GM12892 (cell line): ENCODE measurements at regions not wholly inside any gene's neighbourhood (a gene's known extent, or its start where the extent isn't known, plus 50 kb on each side); places are given as distances from the start of the nearest gene placed in this dataset.

ENCODE experiments used
- DNase-seq: peaks from one replicate; pipeline ENCODE4 v3.0.0; 2011; ENCODE audit not compliant: insufficient read length
- FAIRE-seq: peaks from 2 replicates; lab custom pipeline; 2011; peaks lifted over from hg19 to GRCh38; lab: Jason Lieb, UNC
- POLR2A ChIP-seq: IDR thresholded peaks from 2 replicates; pipeline ENCODE4 v1.6.1; 2011; ENCODE audit warnings: low read depth, low read length, control low read depth
- POLR2AphosphoS5 ChIP-seq: IDR thresholded peaks from 2 replicates; pipeline ENCODE4 v1.6.1; 2011; ENCODE audit warnings: low read depth, low read length, control low read depth
- TAF1 ChIP-seq: IDR thresholded peaks from 2 replicates; pipeline ENCODE4 v1.6.1; 2011; ENCODE audit warnings: low read depth, mild to moderate bottlenecking, control low read depth, low read length, borderline replicate concordance

DNA sequence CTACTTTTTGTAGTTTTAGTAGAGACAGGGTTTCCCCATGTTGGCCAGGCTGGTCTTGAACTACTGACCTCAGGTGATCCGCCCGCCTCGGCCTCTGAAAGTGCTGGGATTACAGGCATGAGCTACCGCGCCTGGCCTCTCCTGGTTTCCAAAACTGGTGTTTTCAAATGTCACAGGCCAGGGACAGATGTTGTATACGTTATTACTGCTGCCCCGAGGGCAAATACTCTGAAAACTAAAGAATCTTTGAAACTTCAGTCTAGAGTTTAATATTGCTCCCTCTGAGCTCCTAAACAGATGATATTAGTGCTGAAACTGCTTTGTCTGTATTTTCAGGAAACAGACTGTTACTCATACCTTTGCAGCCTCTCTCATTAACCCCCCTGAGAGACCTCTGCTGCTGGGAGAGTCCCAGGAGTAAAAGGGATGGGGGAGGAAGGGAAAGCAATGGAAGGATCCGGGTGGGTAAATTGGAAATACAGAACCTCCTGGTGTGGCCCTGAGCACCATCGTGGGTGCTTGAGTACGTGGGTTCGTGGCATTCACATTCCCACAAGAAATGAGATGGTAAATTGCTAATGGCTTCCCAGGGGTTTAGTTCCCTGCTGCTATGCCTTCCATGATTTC is 96.3 kb upstream of the IGF1R start:
- no peak for FAIRE-seq
- no peak for DNase-seq
- TF ChIP-seq TAF1 = no peak
- no peak for TF ChIP-seq POLR2AphosphoS5
- no peak for TF ChIP-seq POLR2A

DNA sequence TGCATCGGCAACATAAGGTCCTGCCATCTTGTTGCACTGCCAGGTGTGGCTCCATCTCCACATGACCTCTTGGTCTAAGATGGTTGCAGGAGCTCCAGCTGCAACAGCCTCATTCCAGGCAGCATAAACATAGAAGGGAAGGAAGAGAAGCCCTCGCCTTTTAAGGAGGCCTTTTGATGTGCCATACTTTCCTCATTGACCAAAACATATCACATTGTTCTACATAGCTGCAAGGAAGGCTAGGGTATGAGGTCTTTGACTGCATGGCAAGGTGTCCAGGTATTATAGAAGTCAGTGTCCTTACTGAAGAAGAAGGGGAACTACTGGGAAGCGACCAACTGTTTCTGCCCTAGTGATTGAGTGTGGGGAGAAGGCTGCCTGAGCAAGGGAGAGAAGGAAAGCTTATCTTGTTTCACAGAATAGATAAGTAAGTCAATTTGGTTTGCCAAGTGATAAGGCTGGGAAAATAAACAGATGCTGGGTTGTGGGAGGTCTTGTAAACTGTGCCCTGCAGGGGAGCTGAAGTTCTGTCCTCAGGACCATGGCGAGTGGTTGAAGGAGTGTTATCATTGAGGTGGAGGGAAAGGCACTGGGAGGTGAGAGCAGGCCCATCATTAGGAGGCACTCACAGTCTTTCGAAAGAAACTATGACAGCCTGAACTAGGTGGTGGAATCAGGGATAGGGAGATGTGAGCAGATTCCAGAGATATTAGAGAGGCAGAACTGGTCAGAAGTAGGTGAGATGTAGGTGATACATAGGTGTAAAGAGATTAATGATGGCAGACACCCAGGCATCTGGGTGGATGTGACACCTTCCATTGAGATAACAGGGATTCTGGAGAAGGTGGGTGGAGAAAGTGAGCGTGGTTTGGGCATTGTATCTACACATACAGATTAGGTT is 93.8 kb upstream of the IGF1R start:
- TF ChIP-seq POLR2A (no peak), TAF1 (no peak), POLR2AphosphoS5 (no peak)
- no peak for FAIRE-seq
- DNase-seq = no peak

DNA sequence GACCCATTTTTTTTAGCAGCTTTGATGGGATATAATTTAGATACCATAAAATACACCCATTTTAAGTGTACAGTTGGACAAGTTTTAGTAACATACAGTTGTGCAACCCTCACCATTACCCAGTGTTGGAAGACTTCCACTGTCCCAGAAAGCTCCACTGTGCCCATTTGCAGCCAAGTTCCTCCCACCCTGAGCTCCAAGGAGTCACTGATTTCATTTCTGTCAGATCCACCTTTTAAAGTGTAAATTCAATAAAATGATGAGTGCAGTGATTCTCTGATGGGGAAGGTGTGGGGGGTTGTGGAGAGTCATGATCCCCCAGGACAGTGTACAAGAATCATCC is 93.2 kb upstream of the IGF1R start:
- DNase-seq = no peak
- TF ChIP-seq POLR2AphosphoS5 = no peak
- no peak for TF ChIP-seq POLR2A
- no peak for TF ChIP-seq TAF1
- no peak for FAIRE-seq

DNA sequence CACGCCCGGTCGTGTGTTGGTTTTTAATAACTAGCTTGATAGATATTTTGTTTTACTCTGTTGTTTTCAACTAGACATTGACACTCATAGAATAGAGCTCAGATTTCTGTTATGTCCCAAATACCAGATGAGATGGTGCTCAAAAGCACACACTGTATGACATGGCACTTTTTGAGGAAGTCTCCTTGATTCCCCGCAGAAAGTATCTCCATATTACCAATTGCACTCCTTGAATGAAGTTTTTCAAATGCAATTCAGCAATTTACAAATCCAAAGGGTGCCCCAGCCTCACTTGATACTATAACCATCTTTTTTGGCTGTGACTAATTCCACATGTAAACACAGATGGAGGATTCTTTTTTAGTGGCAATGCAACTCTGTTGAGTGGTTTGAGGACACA is 92.0 kb upstream of the IGF1R start:
- DNase-seq = no peak
- TF ChIP-seq TAF1 (no peak), POLR2A (no peak), POLR2AphosphoS5 (no peak)
- FAIRE-seq = no peak

DNA sequence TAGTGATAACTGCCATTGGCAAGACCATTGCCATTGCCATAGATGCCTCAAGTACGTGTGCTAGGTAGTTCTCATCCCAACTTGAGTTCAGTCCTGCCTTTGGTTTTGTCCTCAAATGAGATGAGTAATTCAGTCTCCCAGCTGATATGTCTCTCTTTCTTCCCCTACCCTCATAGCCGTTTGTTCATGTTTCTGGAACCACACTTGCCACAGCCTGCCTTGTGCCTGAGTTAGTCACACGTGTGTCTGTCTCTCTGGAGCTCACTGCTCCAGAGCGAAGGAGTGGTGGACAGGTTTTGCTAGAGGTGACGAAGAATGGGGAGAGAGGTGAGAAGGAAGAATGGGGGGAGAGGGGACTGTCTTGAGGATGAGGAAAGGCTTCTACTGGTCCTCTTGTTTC is 88.0 kb upstream of the IGF1R start:
- no peak for DNase-seq
- no peak for FAIRE-seq
- TF ChIP-seq TAF1 = no peak
- no peak for TF ChIP-seq POLR2A
- TF ChIP-seq POLR2AphosphoS5 = no peak

DNA sequence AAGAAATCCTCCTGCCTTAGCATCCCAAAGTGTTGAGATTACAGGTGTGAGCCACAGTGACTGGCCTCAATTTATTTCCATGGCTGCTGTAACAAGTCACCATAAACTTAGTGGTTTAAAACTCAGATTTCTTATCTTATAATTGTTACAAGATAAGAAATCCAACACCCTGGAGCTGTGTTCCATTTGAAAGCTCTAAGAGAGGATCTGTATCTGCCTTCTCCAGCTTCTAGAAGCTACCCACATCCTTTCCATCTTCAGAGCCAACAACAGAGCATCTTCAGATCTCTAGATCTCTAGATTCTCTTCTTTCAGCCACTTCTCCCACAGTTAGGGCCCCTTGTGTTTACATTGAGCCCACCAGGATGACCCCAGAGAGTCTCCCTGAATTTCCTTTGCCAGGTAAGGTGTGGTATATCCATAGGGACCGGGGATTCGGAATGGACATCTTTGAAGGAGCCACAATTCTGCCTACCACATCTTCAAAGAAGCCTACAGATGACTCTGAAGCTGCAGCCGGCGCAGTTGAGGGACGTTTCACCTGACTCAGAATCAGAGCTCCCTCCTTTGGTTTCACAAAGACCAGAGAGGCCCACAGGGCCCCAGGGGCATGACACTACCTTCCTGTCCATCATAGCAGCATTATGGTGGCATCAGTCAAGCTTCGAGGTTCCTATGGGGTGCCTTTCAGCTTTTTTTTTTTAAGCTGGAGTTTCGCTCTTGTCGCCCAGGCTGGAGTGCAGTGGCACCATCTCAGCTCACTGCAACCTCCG is 87.0 kb upstream of the IGF1R start:
- TF ChIP-seq POLR2AphosphoS5 (no peak), TAF1 (no peak), POLR2A (no peak)
- FAIRE-seq (no peak), DNase-seq (no peak)

DNA sequence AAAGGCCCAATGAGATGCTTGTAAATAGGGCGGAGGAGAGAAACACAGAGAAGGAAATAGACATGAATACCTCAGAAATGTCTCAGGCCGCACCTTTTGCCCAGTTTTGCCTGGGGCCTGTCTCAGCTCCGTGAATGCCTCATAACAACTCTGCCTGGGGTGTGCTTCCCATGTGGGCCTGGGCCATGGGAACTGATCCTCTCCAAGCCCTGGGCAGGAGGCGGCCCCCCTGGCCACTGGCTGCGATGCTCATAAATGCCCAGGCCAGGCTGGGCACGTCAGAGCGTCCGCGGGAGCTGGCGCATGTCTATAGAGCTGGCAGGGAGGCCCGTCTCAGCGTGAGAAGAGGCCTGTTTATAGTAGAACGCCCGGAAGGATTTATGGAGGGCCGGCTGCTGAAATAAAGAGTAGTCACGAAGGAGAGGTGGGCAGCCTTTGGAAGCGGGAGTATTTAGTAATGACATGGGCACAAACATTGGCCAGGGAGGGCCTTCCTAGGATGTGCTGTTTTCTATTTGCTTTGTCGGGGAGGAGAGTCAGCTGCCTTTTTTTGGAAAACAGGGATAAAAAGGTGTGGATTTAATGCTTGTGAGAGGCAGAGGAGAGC is 85.9 kb upstream of the IGF1R start:
- TF ChIP-seq POLR2AphosphoS5 = no peak
- TF ChIP-seq POLR2A = no peak
- TF ChIP-seq TAF1 = no peak
- FAIRE-seq (no peak), DNase-seq (no peak)

DNA sequence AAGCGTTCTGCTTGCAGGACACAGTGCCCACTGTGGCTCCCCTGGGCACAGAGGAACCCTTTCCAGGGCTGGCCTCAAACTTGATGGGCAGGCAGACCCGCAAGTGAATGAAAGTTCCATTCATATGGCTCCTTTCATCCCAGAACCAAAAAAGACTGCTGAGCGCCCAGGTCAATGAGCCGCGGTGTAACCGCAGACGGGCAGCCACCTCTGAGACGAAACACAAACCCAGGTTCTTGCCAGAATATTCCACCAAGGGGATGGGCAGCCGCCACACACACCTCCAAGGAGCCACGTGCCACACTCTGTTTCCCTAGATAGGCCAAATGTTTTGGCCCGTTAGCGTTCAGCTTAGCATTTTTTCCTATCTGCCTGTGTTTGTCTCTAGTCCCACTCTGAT is 82.8 kb upstream of the IGF1R start:
- FAIRE-seq (no peak), DNase-seq (no peak)
- TF ChIP-seq TAF1 (no peak), POLR2A (no peak), POLR2AphosphoS5 (no peak)

DNA sequence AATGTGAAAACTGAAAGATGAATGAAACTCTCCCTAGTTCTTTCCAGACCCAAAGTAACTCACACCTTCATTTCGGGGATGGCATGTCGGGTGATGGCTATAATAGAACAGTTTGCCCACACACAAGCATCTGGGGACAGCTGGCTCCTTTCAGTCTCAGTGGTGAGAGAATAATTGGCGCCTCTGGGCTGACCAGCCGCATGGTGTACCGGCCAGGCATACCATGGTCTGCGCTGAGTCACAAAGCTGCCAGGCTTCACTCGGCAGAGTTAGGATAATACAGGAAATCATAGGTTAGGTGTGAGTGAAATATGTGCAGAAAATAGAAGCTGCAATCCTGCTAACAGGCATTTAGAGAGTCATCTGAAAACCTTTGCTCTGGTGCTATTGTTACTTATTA is 80.4 kb upstream of the IGF1R start:
- TF ChIP-seq TAF1 = no peak
- TF ChIP-seq POLR2AphosphoS5 = no peak
- DNase-seq (no peak), FAIRE-seq (no peak)

DNA sequence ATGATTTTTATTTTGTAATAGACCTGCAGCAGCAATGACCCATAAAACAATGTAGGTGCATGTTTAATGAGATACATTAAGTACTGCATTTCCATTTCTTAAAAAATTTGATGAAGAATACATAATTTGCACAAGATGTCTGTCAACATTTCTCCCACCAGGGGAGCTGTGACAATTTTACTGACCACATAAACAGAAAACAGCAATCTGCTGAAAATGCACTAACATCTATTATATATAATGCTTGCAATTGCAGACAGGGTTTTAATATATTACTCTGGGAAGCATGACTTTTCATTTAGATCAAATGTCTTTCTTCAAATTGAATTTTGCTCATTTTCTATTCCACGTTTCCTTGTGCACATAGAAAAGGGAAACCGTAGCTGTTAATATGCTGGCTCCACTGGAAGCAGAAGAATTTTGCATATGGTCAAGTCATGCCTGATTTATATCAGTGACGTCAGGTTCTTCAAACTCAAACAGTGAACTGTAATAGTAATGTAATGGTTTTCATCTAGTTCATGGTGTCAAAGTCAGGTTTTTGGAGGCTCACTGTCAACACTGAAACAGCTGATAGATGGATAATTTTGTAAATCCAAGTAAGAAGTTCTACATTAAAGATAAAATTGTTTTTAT is 79.8 kb upstream of the IGF1R start:
- no peak for TF ChIP-seq POLR2AphosphoS5
- no peak for FAIRE-seq
- DNase-seq = no peak

DNA sequence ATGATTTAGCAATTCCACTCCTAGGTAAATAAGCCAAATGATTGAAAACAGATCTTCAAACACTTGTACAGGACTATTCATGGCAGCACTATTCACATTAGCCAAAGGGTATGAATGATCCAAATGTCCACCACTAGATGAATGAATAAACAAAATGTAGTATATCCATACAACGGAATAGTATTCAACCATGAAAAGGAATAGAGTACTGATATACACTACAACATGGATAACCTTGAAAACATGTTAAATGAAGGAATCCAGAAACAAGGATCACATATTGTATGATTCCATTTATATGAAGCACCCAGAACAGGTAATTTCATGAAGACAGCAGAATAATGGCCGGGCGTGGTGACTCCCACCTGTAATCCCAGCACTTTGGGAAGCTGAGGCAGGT is 78.2 kb upstream of the IGF1R start:
- DNase-seq (no peak), FAIRE-seq (no peak)
- TF ChIP-seq POLR2AphosphoS5 (no peak), POLR2A (no peak), TAF1 (no peak)
